NCI-H2107 treated with DMSO at 0.1 percent for 48 hours (cell line): ENCODE measurements at regions not wholly inside any gene's neighbourhood (a gene's known extent, or its start where the extent isn't known, plus 50 kb on each side); places are given as distances from the start of the nearest gene placed in this dataset.

Source experiments
- DNase-seq: peaks from one replicate; lab custom pipeline; 2025; ENCODE audit not compliant: unreplicated experiment; lab: John Stamatoyannopoulos, UW

DNA sequence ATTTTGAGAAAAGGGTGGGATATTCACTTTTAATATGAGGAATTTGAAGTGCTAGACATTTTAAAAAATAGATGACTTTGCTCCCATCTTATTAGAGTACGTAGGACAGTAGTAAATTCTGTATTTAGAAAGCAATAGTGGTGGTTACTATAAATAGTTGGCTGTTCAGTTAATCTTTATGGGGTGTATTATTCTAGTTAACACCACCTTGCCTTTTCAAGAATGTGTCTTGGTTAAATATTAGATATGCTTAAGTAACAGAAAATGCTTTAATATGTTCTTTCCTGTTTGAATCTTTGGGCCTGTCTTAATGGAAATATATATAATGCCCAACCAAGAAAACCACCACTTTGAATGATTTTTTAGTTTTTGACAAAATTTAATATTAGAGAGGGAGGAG, 608.7 kb upstream of the FAM174A start:
- no peak for DNase-seq

DNA sequence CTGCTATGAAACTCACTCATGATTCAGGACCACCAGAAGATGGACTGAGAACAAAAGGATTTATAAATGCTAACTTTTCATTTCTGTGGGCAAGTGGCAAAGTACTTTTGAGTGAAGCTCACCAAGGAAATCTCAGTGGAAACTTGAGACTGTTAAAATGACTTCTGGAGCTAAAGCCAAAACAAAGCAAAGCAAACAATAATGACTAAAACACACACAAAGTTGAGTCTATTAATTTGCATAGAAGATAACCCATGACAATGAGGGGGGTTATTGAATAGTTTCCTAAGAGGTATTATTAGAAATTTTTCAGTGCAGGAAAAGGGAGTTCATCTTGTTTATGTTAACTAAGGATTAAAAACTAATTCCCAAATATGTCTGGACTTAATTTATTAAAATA, 612.8 kb upstream of the FAM174A start:
- DNase-seq = no peak

DNA sequence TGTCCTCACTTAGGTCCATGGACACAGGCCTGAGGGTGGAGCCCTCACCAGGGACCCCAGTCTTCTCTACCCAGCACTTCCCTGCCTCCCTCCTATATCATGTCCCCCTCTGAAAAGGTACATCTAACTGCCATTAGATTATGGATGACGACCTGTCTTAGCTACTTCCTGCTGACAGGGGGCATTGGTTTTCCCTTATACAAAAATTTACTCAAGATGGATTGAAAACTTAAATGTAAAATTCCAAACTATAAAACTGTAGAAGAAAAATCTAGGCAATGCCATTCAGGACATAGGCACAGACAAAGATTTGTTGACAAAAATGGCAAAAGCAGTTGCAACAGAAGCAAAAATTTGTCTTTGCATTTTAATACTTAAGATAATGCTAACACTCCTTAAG, 623.2 kb upstream of the FAM174A start:
- no peak for DNase-seq

DNA sequence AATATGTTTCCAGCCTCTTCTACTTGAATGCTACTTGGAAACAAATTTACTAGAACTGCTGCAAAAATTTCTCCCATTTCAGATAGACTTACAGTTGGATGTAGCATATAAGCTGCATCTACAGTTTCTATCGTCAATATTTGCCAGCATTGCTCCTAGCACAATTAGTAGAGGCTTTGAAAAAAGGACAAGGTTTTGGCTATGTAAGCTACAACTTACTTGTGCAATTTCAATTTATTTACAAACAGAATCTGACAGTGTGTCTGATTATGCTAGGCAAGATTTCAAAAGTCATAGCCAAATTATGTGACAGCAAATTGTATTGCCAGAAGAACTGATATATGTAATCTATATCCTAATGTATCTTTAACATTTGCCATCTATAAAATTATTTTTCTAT, 628.4 kb upstream of the FAM174A start:
- DNase-seq = no peak

DNA sequence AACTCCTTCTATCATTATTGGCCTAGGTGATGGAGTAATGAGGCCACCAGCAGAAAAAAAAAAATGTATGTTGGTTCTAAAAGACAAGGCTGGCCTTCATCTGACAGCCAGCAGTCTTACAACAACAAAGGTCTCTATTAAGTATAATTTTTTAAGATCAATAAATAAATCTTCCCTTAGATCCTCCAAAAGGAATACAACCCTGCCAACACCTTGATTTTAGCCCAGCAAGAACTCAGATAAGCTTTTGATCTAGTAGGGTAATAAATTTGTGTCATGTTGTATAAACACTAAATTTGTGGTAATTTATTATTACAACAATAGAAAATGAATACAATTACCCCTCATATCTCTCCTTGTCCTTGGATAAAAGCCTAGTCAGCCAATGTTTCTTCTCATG, 633.2 kb upstream of the FAM174A start:
- no peak for DNase-seq

DNA sequence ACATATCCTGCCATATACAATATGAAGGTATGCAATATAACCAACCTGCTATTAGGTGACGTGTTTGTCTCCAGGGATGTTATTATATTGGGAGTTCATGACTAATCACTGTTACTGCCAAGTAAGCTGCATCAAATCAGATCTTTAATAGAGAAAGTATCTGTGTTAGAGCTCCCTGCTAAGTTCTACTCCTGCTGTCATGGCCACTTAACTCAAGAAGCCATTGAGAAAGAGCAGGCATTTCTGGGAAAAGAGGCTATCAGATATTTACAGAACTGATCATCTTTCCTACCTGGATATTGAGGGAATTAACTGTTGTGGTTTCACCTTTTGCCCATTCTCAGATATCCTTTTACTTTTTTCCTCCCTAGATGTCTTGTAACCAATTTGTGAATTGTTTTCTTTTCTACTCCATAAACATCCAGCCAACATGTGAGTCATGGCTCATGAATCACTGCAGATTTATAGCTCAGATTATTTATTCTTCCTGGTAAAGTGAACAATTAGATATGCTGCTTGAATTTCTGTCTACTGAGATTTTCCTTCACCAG, 634.8 kb upstream of the FAM174A start:
- DNase-seq = peak; percentile 9

GRCh38 chr5:99879791-99880511, 655.2 kb upstream of the FAM174A start:
- no peak for DNase-seq

- DNase-seq = no peak
Observed at GRCh38 chr5:99878830-99879229, 656.3 kb upstream of the FAM174A start.

DNA sequence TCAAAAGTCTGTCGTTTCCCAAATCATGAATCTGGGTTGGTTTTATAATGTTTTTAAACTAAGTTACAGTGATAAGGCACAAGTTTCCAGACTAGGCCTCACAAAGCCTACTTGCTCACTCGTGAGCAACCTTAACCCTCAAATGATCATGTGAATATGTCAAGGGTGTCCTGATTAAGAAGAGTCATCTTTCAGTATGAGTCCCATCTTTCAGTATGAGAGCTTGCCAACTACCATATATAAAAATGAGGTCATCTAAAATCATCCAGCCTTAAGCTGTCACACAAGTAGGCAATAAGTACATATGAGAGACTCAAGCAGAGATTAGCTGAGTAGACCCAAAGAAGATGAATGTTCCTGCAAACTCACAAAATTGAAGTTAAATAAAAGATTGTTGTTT, 668.4 kb upstream of the FAM174A start:
- no peak for DNase-seq

- DNase-seq = no peak
Observed at GRCh38 chr5:99865159-99865558, 670.0 kb upstream of the FAM174A start.

- no peak for DNase-seq
Observed at GRCh38 chr5:99835791-99836190, 699.4 kb upstream of the FAM174A start.

GRCh38 chr5:99827136-99827535, 708.0 kb upstream of the FAM174A start:
- no peak for DNase-seq

DNA sequence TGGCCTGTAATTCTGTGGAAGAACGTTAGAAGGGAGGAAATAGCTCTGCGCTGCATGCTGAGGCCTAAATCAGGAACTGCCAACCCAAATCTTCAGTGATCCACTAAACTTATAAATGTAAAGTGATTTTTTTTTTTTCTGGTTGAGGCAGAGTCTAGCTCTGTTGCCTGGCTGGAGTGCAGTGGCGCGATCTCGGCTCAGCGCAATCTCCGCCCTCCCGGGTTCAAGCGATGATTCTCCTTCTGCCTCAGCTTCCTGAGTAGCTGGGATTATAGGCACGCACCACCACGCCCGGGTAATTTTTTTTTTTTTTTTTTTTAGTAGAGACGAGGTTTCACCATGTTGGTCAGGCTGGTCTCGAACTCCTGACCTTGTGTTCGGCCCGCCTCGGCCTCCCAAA, 717.4 kb upstream of the FAM174A start:
- DNase-seq = no peak

- no peak for DNase-seq
Observed at GRCh38 chr5:99814321-99815063, 720.7 kb upstream of the FAM174A start.

DNA sequence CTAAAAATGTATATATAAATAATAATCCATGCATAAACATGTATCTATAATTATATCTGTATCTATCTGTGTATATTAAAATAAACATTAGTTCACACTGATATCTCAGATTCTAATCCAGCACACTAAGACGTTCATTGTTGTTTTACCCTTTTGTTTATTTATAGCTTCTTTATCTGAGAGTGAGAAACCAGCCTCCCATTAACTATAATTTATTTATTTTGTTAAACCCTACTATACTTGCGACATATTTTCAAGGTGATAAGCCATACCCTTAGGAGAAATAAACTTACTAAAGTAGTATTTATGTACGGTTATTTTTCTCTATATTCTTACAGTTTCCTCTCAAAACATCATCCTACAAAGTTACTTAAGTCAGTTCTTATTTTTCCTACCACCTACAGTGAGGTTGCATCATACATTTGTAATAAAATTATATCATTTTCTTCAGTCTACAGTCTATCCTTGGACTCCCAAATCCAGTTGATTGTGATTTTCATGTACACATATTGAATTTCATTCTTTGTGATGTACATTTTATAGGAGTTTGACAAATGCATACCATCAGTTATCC, 726.4 kb upstream of the FAM174A start:
- no peak for DNase-seq

GRCh38 chr5:99807346-99807745, 727.8 kb upstream of the FAM174A start:
- no peak for DNase-seq

DNA sequence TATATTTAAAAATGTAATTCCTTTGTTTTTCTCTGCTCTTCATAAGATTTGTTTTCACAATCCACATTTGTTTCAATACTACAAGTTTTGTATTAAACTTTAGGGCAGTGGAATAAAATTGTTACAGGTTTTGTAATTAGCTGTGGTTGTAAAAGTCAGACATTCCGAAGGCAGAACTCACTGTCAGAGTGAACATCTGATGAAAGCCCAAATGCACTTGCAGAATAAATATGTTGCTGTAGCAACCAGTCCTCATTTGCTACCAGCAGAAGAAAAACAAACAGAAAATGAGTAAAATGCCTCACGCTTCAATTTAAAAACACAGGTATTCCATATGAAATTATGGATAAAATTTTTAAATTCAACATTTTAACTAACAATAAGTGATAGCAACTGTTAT, 740.1 kb upstream of the FAM174A start:
- no peak for DNase-seq

DNA sequence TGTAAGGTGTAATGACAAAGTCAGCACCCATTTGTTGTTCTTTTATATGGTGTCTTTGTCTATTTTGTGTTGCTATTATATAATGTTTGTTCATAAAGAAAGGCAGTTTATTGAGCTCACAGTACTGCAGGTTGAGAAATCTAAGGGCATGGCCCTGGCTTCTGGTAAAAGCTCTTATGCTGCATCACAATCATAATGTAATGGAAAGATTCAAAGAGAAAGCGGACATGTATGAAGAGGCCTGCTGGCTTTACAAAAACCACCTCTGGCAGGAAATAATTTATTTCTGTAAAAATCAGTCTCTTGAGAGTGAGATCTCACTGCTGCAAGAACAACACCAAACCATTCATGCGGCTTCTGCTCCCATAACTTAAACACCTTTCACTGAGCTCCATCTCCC, 746.7 kb upstream of the FAM174A start:
- no peak for DNase-seq

DNA sequence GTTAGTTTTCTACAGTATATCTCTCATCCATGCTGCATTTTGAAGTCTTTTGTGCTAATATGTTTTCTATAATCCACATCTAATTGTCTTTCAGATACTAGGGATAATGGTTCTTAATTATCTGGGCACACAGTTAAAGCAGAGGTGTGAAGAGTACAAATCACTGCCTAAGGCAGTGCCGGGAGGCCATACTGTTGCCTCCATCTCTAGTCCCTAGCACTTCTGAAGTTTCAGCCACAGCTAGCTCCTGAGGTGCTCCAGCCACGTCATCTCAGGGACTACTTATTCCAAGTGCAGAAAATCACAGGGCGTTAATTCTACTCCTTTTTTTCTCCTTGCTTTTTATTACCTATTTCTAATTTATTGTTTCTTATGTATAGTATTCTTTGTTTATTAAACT, 760.0 kb upstream of the FAM174A start:
- no peak for DNase-seq

GRCh38 chr5:99773290-99773689, 761.9 kb upstream of the FAM174A start:
- no peak for DNase-seq

DNA sequence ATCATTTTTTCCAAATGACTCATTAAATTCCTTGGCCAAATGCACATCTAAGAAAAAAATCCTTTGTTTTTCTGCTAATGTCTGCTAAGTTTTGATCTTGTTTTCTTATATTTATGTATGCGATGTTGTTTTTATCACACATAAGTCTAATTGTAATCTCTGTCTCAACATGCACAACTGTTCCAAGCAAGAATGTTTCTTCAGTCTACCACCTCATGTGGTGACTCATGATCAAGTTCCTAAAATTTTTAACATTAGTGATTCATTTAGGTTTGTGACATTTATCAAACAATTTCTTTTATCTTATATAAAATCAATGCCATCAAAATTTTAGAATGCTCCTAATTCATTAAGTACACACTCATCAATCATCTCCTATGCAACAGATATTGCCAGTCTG, 763.9 kb upstream of the FAM174A start:
- no peak for DNase-seq

GRCh38 chr5:99765011-99765410, 770.2 kb upstream of the FAM174A start:
- no peak for DNase-seq
